ENCODE measurements at regions not wholly inside any gene's neighbourhood (a gene's known extent, or its start where the extent isn't known, plus 50 kb on each side); places are given as distances from the start of the nearest gene placed in this dataset.

DNA sequence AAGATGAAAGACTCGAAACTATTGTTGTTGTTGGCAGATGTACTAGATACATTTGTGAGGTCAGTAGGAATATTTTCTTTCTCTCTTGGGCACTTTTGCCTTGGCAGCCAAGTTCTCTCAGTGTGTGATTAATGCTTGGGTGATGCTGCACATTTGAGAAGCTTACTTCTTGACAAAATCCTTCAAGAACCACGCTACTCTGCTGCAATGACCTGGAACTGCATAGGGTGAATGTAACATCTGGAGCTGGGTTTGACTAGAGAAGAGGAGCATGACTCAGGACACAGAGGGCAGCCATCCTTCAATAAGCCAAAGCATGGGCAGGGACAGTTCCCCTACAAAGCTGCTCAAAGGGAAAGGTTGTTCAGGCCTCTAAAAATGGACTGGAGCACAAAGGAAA, 75.5 kb upstream of the PUM3 start:
- no peak for DNase-seq (ENCODE audit: low spot score)

DNA sequence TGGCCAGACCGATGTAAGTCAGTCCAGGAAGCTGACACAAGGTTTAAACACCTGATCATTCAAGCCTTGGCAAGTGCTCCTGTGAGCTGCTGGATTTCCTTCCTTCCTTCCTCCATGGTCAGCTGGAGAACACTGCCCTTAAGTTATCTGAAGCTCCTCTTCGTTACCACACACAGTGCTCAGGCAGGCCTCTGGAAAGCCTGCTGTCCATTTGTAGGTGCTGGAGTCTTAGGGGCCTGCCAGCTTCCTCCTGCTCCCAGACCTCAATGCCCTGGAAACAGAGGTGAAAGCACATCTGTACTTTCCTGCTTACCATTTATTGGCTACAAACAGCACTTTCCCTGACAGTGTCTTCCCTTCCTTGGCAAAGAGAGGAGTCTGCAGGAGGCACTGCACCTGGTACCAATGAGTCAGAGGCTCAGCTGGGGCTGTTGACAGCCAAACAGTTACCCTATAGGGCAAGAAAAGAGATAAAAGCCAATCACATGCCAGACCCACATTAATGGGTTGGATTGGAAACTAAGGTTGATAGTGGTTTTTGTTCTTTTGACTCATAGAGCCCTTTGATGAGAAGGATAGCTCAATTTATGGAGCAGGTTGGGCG, 72.6 kb upstream of the PUM3 start:
- DNase-seq (ENCODE audit: low spot score) = no peak

DNA sequence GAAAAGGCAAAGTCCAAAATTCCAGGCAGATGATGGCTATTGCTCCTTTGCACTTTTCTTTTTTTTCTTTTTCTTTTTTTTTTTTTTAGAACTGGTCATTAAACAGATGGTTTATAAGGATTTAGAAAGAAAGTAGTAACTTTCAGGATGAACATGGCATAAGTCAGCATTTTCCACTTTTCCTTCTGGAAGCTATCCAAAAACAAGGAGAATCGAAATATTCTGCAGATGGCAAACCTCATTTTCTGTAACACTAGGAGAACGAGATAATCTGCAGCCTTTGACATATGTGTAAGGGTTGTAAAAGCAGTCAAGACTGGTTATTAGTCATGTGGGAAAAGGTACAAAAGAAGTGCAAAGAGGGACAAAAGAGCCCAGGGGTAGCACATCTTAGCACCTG, 69.1 kb upstream of the PUM3 start:
- DNase-seq (ENCODE audit: low spot score) = no peak

DNA sequence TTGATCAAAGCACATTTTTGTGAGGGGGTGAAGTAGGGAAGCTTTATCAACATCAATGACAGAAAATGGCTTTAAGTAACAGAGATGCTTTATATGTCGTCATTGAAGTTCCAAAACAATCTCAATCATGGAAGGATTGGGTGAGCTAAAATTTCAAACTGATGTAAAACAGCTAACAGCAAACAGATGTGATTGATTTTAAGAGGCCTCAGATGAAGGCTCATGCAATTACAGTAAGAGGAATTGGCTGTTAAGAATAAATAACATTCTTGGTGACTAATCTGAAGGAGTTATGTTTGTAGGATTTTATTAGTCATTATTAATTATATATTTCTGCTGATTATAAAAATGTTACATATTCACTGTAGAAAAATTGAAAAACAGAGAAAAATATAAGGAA, 63.5 kb upstream of the PUM3 start:
- no peak for DNase-seq (ENCODE audit: low spot score)

DNA sequence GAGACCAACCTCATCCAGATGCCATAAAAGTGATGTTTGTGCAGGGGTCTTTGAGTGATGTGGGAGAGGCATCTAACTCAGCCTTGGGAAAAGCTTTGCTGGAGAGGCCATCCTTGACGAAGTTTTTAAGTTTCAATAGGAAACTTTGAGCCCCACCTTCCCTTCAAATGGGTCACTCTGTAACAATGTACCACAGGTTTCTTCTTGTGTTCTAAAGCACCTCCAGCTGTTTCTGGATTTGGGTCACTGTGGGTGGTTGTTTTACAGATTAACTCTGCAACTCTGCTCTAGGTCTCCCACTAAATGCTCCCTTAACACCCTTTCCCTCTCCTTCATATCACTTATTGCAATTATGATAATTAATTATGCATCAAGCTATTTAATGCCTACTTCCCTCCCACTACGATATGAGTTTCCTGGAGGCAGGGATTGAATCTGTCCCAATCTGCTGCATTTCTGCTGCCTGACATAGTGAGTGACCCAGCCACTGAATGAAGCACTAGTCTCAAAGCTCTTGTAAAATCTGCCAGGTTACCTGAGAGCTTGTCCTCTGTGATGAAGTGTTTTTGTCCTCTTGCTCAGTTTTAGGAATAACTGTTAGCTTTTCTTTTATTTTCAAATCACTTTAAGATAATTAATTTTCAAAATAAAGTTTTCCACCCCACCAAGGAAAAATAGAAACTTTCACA, 60.5 kb upstream of the PUM3 start:
- no peak for DNase-seq (ENCODE audit: low spot score)

Data from Ammon's horn (tissue), 1 donor.